Esophagus mucosa (tissue), 1 donor: ENCODE measurements at regions not wholly inside any gene's neighbourhood (a gene's known extent, or its start where the extent isn't known, plus 50 kb on each side); places are given as distances from the start of the nearest gene placed in this dataset.

Experiments
- ATAC-seq: fragments of 200-7000 bp; cut with Tn5 transposase; one replicate; pipeline ENCODE4 v1.9.1; 2020
- donor health status: DM: yes; HTN: yes; CAD: no.

GRCh38 chr7:115883629-115884028, 146.9 kb downstream of the TFEC start:
- ATAC-seq: no peak

GRCh38 chr7:115881476-115881875, 149.1 kb downstream of the TFEC start:
- no peak for ATAC-seq

- ATAC-seq: no peak
Observed at GRCh38 chr7:115879171-115879570, 151.4 kb downstream of the TFEC start.

- ATAC-seq: no peak
Observed at GRCh38 chr7:115869801-115870200, 160.8 kb downstream of the TFEC start.

GRCh38 chr7:115869190-115869589, 161.4 kb downstream of the TFEC start:
- no peak for ATAC-seq

- no peak for ATAC-seq
Observed at GRCh38 chr7:115868369-115868768, 162.2 kb downstream of the TFEC start.

GRCh38 chr7:115864082-115864481, 166.5 kb downstream of the TFEC start:
- no peak for ATAC-seq

- ATAC-seq: no peak
Observed at GRCh38 chr7:115851291-115851690, 179.3 kb downstream of the TFEC start.

GRCh38 chr7:115850774-115851173, 179.8 kb downstream of the TFEC start:
- ATAC-seq: no peak

- ATAC-seq: no peak
Observed at GRCh38 chr7:115844857-115845256, 185.7 kb downstream of the TFEC start.

- ATAC-seq: no peak
Observed at GRCh38 chr7:115840702-115841101, 189.9 kb downstream of the TFEC start.

- ATAC-seq: no peak
Observed at GRCh38 chr7:115838829-115839228, 191.7 kb downstream of the TFEC start.

- ATAC-seq: no peak
Observed at GRCh38 chr7:115831371-115831770, 199.2 kb downstream of the TFEC start.

- no peak for ATAC-seq
Observed at GRCh38 chr7:115827305-115828045, 203.1 kb downstream of the TFEC start.

GRCh38 chr7:115825456-115826115, 205.0 kb downstream of the TFEC start:
- ATAC-seq: no peak

- ATAC-seq: no peak
Observed at GRCh38 chr7:115822801-115823200, 207.8 kb downstream of the TFEC start.

GRCh38 chr7:115822380-115822779, 208.2 kb downstream of the TFEC start:
- ATAC-seq: no peak

GRCh38 chr7:115816318-115816974, 214.1 kb downstream of the TFEC start:
- ATAC-seq: no peak

GRCh38 chr7:115812794-115813193, 217.8 kb downstream of the TFEC start:
- ATAC-seq: no peak

GRCh38 chr7:115805458-115805857, 225.1 kb downstream of the TFEC start:
- no peak for ATAC-seq

- ATAC-seq: no peak
Observed at GRCh38 chr7:115802415-115802814, 228.1 kb downstream of the TFEC start.

- ATAC-seq: no peak
Observed at GRCh38 chr7:115799430-115799829, 231.1 kb downstream of the TFEC start.

GRCh38 chr7:115793958-115794702, 236.4 kb downstream of the TFEC start:
- no peak for ATAC-seq
